Lower leg skin (tissue), 3 donors: ENCODE measurements at regions not wholly inside any gene's neighbourhood (a gene's known extent, or its start where the extent isn't known, plus 50 kb on each side); places are given as distances from the start of the nearest gene placed in this dataset.

Experiments used
- CTCF ChIP-seq, 3 donors: fragments of 450-650 bp; IDR thresholded peaks; one replicate each; pipeline ENCODE4 v1.5.1; 2016; ENCODE audit warnings: antibody characterized with exemption in 3 of 3, mild to moderate bottlenecking in 3 of 3, moderate library complexity in 2 of 3
- POLR2A ChIP-seq, 2 donors: fragments of 450-650 bp; IDR thresholded peaks; one replicate each; pipeline ENCODE4 v1.6.1; 2016 to 2017; ENCODE audit warnings: antibody characterized with exemption in 2 of 2, mild to moderate bottlenecking in 1 of 2, moderate library complexity in 1 of 2

GRCh38 chr14:98210045-98210672 is 1061.8 kb downstream of the BCL11B start:
- TF ChIP-seq CTCF (IDR thresholded peaks at IDR 0.05) (no peak), POLR2A (IDR thresholded peaks at IDR 0.05) (no peak)
